ENCODE measurements at regions not wholly inside any gene's neighbourhood (a gene's known extent, or its start where the extent isn't known, plus 50 kb on each side); places are given as distances from the start of the nearest gene placed in this dataset.

GRCh38 chr10:113454341-113455061, 98.4 kb upstream of the HABP2 start:
- peak; percentile 67 for TF ChIP-seq CTCF (IDR thresholded peaks at IDR 0.05; ENCODE audit: extremely low read depth, insufficient read depth, missing control alignments)
- peak; percentile 34 for DNase-seq (ENCODE audit: low spot score)
- in situ Hi-C loops (cut with MboI; ENCODE audit: low pct_unique_long_range_greater_than_20kb, low sequenced_read_pairs, unreplicated experiment), result no loop called here

GRCh38 chr10:113455947-113456346, 96.9 kb upstream of the HABP2 start:
- no peak for TF ChIP-seq CTCF (IDR thresholded peaks at IDR 0.05; ENCODE audit: extremely low read depth, insufficient read depth, missing control alignments)
- in situ Hi-C loops (cut with MboI; ENCODE audit: low pct_unique_long_range_greater_than_20kb, low sequenced_read_pairs, unreplicated experiment), result no loop called here
- DNase-seq (ENCODE audit: low spot score), result no peak

GRCh38 chr10:113456741-113457140, 96.1 kb upstream of the HABP2 start:
- TF ChIP-seq CTCF (IDR thresholded peaks at IDR 0.05; ENCODE audit: extremely low read depth, insufficient read depth, missing control alignments), result no peak

GRCh38 chr10:113457408-113457807, 95.4 kb upstream of the HABP2 start:
- in situ Hi-C loops (cut with MboI; ENCODE audit: low pct_unique_long_range_greater_than_20kb, low sequenced_read_pairs, unreplicated experiment), result no loop called here
- no peak for TF ChIP-seq CTCF (IDR thresholded peaks at IDR 0.05; ENCODE audit: extremely low read depth, insufficient read depth, missing control alignments)
- no peak for DNase-seq (ENCODE audit: low spot score)

More at GRCh38 chr10:113456741-113457140, 96.1 kb upstream of the HABP2 start:
- in situ Hi-C loops (cut with MboI; ENCODE audit: low pct_unique_long_range_greater_than_20kb, low sequenced_read_pairs, unreplicated experiment), result no loop called here
- no peak for DNase-seq (ENCODE audit: low spot score)

GRCh38 chr10:113458451-113458850, 94.4 kb upstream of the HABP2 start:
- no peak for TF ChIP-seq CTCF (IDR thresholded peaks at IDR 0.05; ENCODE audit: extremely low read depth, insufficient read depth, missing control alignments)
- DNase-seq (ENCODE audit: low spot score), result no peak
- in situ Hi-C loops (cut with MboI; ENCODE audit: low pct_unique_long_range_greater_than_20kb, low sequenced_read_pairs, unreplicated experiment), result no loop called here

DNA sequence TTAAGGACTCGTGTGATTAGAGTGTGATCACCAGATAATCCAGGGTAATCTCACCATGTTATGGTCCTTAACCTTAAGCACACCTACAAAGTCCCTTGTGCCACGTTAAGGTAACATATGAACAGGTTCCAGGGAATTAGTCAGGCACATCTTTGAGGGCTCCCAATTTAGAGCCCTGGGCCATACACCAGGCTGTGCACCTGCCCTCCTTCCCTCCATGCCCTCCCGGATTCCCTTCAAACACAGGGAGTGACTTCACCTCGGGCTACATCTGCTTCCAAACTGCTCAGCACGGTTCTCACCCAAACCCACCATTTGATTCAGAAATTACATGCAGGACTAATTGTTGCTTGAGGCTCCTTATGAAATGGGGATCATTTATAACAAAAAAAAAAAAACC, 93.9 kb upstream of the HABP2 start:
- in situ Hi-C loops (cut with MboI; ENCODE audit: low pct_unique_long_range_greater_than_20kb, low sequenced_read_pairs, unreplicated experiment), result no loop called here
- DNase-seq (ENCODE audit: low spot score), result no peak
- no peak for TF ChIP-seq CTCF (IDR thresholded peaks at IDR 0.05; ENCODE audit: extremely low read depth, insufficient read depth, missing control alignments)
